Aorta (tissue), 5 donors: ENCODE measurements at regions not wholly inside any gene's neighbourhood (a gene's known extent, or its start where the extent isn't known, plus 50 kb on each side); places are given as distances from the start of the nearest gene placed in this dataset.

Experiments
- ATAC-seq: fragments of 200-7000 bp; cut with Tn5 transposase; one replicate; pipeline ENCODE4 v1.9.1; 2022; ENCODE audit warnings: moderate library complexity; ENCODE audit not compliant: low FRiP score
- DNase-seq, 2 donors: peaks; one replicate each; pipeline ENCODE4 v3.0.0-alpha.2; 2020
- H3K27ac ChIP-seq, 2 donors: one replicate each; pipeline ENCODE4 v1.5.1; 2013; ENCODE audit warnings: low read length in 2 of 2, mild to moderate bottlenecking in 2 of 2, moderate library complexity in 2 of 2, control low read depth in 1 of 2, inconsistent platforms in 1 of 2, low read depth in 1 of 2
- H3K27me3 ChIP-seq, 2 donors: one replicate each; pipeline ENCODE4 v1.6.1; 2013; ENCODE audit warnings: control low read depth in 1 of 2, low read length in 1 of 2, mild to moderate bottlenecking in 1 of 2, moderate library complexity in 1 of 2; ENCODE audit not compliant: insufficient read depth in 2 of 2, control insufficient read depth in 1 of 2
- H3K36me3 ChIP-seq, 2 donors: one replicate each; pipeline ENCODE4 v1.6.1; 2013; ENCODE audit warnings: control low read depth in 1 of 2, low read length in 1 of 2, mild to moderate bottlenecking in 1 of 2; ENCODE audit not compliant: insufficient read depth in 2 of 2, control insufficient read depth in 1 of 2
- H3K4me1 ChIP-seq, 2 donors: one replicate each; pipeline ENCODE4 v1.6.1; 2013; ENCODE audit warnings: low read length in 2 of 2, control low read depth in 1 of 2, mild to moderate bottlenecking in 1 of 2, moderate library complexity in 1 of 2; ENCODE audit not compliant: insufficient read depth in 2 of 2, control insufficient read depth in 1 of 2
- H3K4me3 ChIP-seq, 2 donors: one replicate each; pipeline ENCODE4 v1.5.1; 2013; ENCODE audit warnings: low read length in 2 of 2, control low read depth in 1 of 2, mild to moderate bottlenecking in 1 of 2
- H3K9me3 ChIP-seq: one replicate; pipeline ENCODE4 v1.6.1; 2013; ENCODE audit warnings: mild to moderate bottlenecking, low read length; ENCODE audit not compliant: control insufficient read depth
- WGBS, 2 donors: extraction: QIAGEN DNeasy Blood & Tissue Kit; methylation state at CpG; one replicate each; pipeline ENCODE4 v1.1.7; 2013; 5-methylcytosine and 5-hydroxymethylcytosine counted together
- intact Hi-C, 2 donors: fragments of 100-400 bp; cut with DNase I; formaldehyde crosslinking; loops; one replicate each; pipeline versions ENCODE4 v1.14.2 to v1.15.0; 2022
- donor health status: healthy with polysubstance abuse.
- donor health status: Bipolar disorder and iron deficiency.
- donor health status: DM: no; HTN: no; CAD: no.
- donor health status: DM: no; HTN: no; CAD: no.
- donor health status: DM: yes; HTN: yes; CAD: no.

DNA sequence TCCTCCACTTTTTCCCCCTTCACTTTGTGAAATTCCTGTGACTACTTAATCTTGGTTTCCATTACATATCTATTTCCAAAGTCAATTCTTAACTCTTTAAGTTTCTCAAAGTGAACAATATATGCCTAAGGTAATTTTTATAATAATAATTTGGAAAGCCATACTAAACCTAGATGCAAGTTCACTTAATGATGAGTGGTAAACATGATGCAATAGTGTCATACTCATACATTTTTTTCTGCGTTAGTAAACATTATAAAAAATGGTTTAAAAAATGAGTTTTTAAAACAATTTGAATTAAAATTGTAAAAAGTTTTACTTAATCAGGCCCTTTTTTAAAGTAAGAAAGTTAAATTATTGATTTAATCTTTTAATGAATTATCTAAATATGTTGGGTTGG lies 659.4 kb upstream of the FZD8 start:
- Histone ChIP-seq H3K27me3 (no peaks in the 10 kb centered on the region), H3K27ac (no peak overlapping the region), H3K9me3 (no peaks in the 10 kb centered on the region), H3K4me1 (no peaks in the 10 kb centered on the region), H3K36me3 (no peaks in the 10 kb centered on the region), H3K4me3 (no peak overlapping the region)
- intact Hi-C loops: no loop called here
- ATAC-seq (no peak), DNase-seq (no peak)
- 92 to 99% methylated on average over 1 of the region's 1 CpG for WGBS, 2 donors

DNA sequence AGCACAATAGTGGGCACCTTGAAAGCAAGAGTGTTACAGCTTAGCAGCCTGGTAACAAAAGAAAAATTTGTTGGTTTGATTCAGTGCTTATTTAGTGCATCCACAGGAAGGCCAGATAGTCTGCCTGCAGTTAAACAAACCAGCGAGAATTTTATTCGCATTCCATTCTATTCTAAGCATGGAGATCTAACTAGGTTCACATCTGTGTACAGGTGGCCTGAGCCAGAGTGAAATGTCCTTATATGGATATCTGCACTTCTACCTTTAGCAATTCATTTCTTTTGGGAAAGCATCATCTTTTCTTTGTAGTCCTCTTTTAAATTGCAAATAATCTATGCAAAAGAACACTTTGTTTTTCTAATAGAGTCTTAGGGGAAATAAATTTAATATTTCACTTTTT lies 659.0 kb upstream of the FZD8 start:
- Histone ChIP-seq H3K27ac (no peak overlapping the region), H3K9me3 (no peaks in the 10 kb centered on the region), H3K4me1 (no peaks in the 10 kb centered on the region), H3K36me3 (no peaks in the 10 kb centered on the region), H3K4me3 (no peak overlapping the region), H3K27me3 (no peaks in the 10 kb centered on the region)
- 74 to 75% methylated on average over 2 of the region's 2 CpGs for WGBS, 2 donors
- intact Hi-C loops: no loop called here
- DNase-seq (no peak), ATAC-seq (no peak)

DNA sequence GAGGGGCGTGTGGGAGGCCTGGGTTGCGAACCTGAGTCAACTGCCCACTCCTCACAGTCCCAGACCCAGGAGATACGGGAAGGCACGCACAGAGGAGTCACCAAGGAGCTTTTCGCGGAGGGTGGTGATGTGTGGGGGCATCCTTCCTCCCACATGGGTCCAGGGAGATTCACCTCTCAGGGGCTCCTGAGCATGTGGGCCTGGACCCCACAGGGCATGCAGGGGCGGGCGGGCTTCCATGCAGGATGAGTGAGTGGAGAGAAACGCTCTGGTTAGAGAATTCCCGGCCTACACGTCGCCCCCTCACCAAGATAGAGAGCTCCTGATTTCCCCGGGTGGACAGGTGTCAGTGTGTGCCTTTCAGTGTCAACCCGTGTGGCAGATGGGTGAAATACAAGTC lies 641.7 kb upstream of the FZD8 start:
- no peaks in the 10 kb centered on the region for H3K4me1 ChIP-seq
- no peaks in the 10 kb centered on the region for H3K36me3 ChIP-seq
- no peak overlapping the region for H3K4me3 ChIP-seq
- intact Hi-C loops: no loop called here
- DNase-seq (no peak), ATAC-seq (peak; percentile 19)
- 95 to 96% methylated on average over 14 of the region's 14 CpGs for WGBS, 2 donors
- no peak overlapping the region for H3K27ac ChIP-seq
- no peaks in the 10 kb centered on the region for H3K27me3 ChIP-seq
- H3K9me3 ChIP-seq: no peaks in the 10 kb centered on the region

DNA sequence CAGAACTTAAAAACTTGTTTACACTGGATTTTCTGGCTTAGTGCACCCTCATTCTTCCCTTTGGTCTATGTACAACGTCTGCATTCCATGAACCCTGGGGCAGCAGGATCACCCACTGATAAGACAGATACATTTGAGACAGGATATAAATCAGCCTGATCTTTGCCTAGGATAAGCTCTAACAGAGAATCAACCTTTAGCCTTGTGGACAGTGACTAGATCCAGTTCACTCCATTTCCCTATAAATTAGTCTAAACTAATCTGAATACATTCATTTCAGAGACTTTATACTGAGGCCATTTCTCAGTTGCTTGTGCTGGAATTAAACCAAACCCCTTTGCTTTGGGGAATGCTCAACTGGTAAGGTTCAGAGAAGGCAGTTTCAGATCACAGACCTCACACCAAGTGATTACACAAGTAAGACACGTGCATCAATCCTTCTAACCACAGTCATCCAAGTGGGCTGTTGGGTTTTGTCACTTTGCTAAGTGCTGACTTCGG lies 639.8 kb upstream of the FZD8 start:
- Histone ChIP-seq H3K27me3 (no peaks in the 10 kb centered on the region), H3K27ac (no peak overlapping the region), H3K36me3 (no peaks in the 10 kb centered on the region), H3K4me1 (no peaks in the 10 kb centered on the region), H3K4me3 (no peak overlapping the region), H3K9me3 (no peaks in the 10 kb centered on the region)
- no peak for ATAC-seq
- WGBS, 2 donors: 75 to 77% methylated on average over 3 of the region's 3 CpGs
- DNase-seq: no peak
- intact Hi-C loops: no loop called here

DNA sequence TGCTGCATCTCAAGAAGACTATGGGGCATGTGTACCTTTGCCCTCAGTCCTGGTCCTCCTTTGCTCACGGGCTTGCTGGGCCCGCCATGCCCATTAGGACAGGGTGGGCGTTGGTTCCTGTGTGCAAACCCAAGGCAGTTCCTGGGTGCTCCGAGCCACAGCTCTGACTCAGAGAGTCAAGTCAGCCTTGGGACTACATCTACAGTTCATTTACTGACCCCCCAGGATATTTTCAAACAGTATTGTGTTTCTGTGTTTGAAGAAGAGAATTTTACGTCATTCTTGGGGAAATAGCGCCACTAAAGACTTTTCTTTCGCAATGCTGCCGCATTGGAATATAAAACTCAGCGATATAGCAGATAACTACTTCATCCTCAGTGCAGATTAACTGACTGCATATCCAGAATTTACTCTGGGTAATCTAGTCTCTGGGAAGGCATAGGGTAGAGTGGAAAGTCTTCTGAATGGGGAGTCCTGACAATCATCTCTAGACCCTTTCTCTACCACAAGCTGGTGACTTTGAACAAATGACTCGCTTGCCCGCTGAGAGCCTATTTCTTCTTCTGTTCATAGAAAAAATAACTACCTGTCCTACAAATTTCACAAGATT lies 638.9 kb upstream of the FZD8 start:
- Histone ChIP-seq H3K27me3 (no peaks in the 10 kb centered on the region), H3K27ac (no peak overlapping the region), H3K36me3 (no peaks in the 10 kb centered on the region), H3K4me1 (no peaks in the 10 kb centered on the region), H3K4me3 (no peak overlapping the region), H3K9me3 (no peaks in the 10 kb centered on the region)
- ATAC-seq: no peak
- 97% methylated on average over 11 of the region's 11 CpGs for WGBS, 2 donors
- intact Hi-C loops: no loop called here
- no peak for DNase-seq

- no peak overlapping the region for H3K27ac ChIP-seq
- no peak for DNase-seq
- ATAC-seq: no peak
- WGBS, 2 donors: 77 to 80% methylated on average over 1 of the region's 1 CpG
- H3K4me1 ChIP-seq: no peaks in the 10 kb centered on the region
- no peaks in the 10 kb centered on the region for H3K27me3 ChIP-seq
- H3K4me3 ChIP-seq: no peak overlapping the region
- no peaks in the 10 kb centered on the region for H3K36me3 ChIP-seq
- intact Hi-C loops: no loop called here
- H3K9me3 ChIP-seq: no peaks in the 10 kb centered on the region
Measured at GRCh38 chr10:36280321-36280741, 638.2 kb upstream of the FZD8 start.

DNA sequence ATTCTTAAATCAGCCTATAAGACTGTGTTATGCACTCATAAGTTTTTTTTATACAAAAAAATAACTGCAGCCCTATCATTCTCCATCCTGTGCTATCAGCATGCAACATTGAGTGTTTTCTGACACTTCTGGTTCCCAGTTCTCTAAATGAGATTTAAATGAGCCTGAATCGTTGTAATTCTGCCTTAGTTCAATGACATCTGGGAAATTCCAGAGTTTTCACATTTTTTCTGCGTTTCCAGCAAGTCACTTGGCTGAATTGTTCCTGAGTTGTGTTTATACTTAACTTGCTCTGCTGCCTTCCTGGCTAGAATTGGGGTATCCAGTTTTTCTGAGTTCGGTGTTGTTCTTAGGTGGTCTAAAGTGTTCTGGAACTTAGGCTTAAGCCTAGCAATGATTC lies 636.1 kb upstream of the FZD8 start:
- Histone ChIP-seq H3K9me3 (no peaks in the 10 kb centered on the region), H3K4me1 (no peaks in the 10 kb centered on the region), H3K27ac (no peak overlapping the region), H3K36me3 (no peaks in the 10 kb centered on the region), H3K27me3 (no peaks in the 10 kb centered on the region), H3K4me3 (no peak overlapping the region)
- WGBS, 2 donors: 6 to 8% methylated on average over 3 of the region's 3 CpGs
- no peak for ATAC-seq
- no peak for DNase-seq
- intact Hi-C loops: no loop called here

GRCh38 chr10:36277459-36277858 lies 635.4 kb upstream of the FZD8 start:
- intact Hi-C loops: no loop called here
- Histone ChIP-seq H3K27me3 (no peaks in the 10 kb centered on the region), H3K4me1 (no peaks in the 10 kb centered on the region), H3K4me3 (no peak overlapping the region), H3K36me3 (no peaks in the 10 kb centered on the region), H3K9me3 (no peaks in the 10 kb centered on the region), H3K27ac (no peak overlapping the region)
- DNase-seq (no peak), ATAC-seq (no peak)

GRCh38 chr10:36271627-36272340 lies 629.7 kb upstream of the FZD8 start:
- no peak overlapping the region for H3K27ac ChIP-seq
- H3K27me3 ChIP-seq: no peaks in the 10 kb centered on the region
- whole genome bisulfite sequencing, 2 donors: 94 to 98% methylated on average over 2 of the region's 2 CpGs
- no peak for DNase-seq
- H3K4me1 ChIP-seq: no peaks in the 10 kb centered on the region
- no peaks in the 10 kb centered on the region for H3K36me3 ChIP-seq
- H3K9me3 ChIP-seq: no peaks in the 10 kb centered on the region
- intact Hi-C loops: no loop called here
- no peak for ATAC-seq
- H3K4me3 ChIP-seq: no peak overlapping the region
